NCI-H2107 (cell line): ENCODE measurements at regions not wholly inside any gene's neighbourhood (a gene's known extent, or its start where the extent isn't known, plus 50 kb on each side); places are given as distances from the start of the nearest gene placed in this dataset.
"Not testable (repeated sequence)": the region's sequence is repeated elsewhere in the genome, so short reads cannot be mapped to it uniquely, and the experiment has no call there.

Source experiments
- DNase-seq: peaks from one replicate; lab custom pipeline; 2025; lab: John Stamatoyannopoulos, UW

- DNase-seq: no peak
Observed at GRCh38 chr5:167284222-167284890, 1007.1 kb upstream of the WWC1 start.

GRCh38 chr5:167285591-167285990 is 1005.9 kb upstream of the WWC1 start:
- DNase-seq: no peak

- no peak for DNase-seq
Observed at GRCh38 chr5:167286891-167287290, 1004.6 kb upstream of the WWC1 start.

- no peak for DNase-seq
Observed at GRCh38 chr5:167290478-167290877, 1001.0 kb upstream of the WWC1 start.

GRCh38 chr5:167294882-167295680 is 996.4 kb upstream of the WWC1 start:
- DNase-seq: no peak

GRCh38 chr5:167295681-167296005 is 995.8 kb upstream of the WWC1 start:
- no peak for DNase-seq

GRCh38 chr5:167296066-167296465 is 995.4 kb upstream of the WWC1 start:
- DNase-seq: no peak

- no peak for DNase-seq
Observed at GRCh38 chr5:167296661-167297060, 994.8 kb upstream of the WWC1 start.

GRCh38 chr5:167299861-167300260 is 991.6 kb upstream of the WWC1 start:
- DNase-seq: not testable (repeated sequence)

GRCh38 chr5:167303582-167303981 is 987.9 kb upstream of the WWC1 start:
- no peak for DNase-seq

GRCh38 chr5:167304834-167305469 is 986.5 kb upstream of the WWC1 start:
- no peak for DNase-seq

- no peak for DNase-seq
Observed at GRCh38 chr5:167305591-167306213, 985.7 kb upstream of the WWC1 start.

GRCh38 chr5:167307042-167307441 is 984.4 kb upstream of the WWC1 start:
- no peak for DNase-seq

GRCh38 chr5:167308466-167308865 is 983.0 kb upstream of the WWC1 start:
- DNase-seq: no peak

- no peak for DNase-seq
Observed at GRCh38 chr5:167309941-167310517, 981.4 kb upstream of the WWC1 start.

GRCh38 chr5:167311340-167311739 is 980.1 kb upstream of the WWC1 start:
- DNase-seq: no peak

GRCh38 chr5:167312225-167312624 is 979.2 kb upstream of the WWC1 start:
- DNase-seq: no peak

GRCh38 chr5:167315762-167316161 is 975.7 kb upstream of the WWC1 start:
- DNase-seq: no peak

- no peak for DNase-seq
Observed at GRCh38 chr5:167317884-167318283, 973.6 kb upstream of the WWC1 start.

- DNase-seq: no peak
Observed at GRCh38 chr5:167319243-167319642, 972.2 kb upstream of the WWC1 start.

GRCh38 chr5:167320019-167320418 is 971.4 kb upstream of the WWC1 start:
- no peak for DNase-seq

GRCh38 chr5:167332309-167332708 is 959.1 kb upstream of the WWC1 start:
- DNase-seq: no peak
